GM19395 (cell line): ENCODE measurements at regions not wholly inside any gene's neighbourhood (a gene's known extent, or its start where the extent isn't known, plus 50 kb on each side); places are given as distances from the start of the nearest gene placed in this dataset.
"Not testable (repeated sequence)": the region's sequence is repeated elsewhere in the genome, so short reads cannot be mapped to it uniquely, and the experiment has no call there.

Source experiments
- ATAC-seq: cut with Tn5 transposase; IDR thresholded peaks from one replicate; pipeline ENCODE4 v1.9.1; 2021; ENCODE audit warnings: mild to moderate bottlenecking, moderate library complexity; ENCODE audit not compliant: unreplicated experiment

DNA sequence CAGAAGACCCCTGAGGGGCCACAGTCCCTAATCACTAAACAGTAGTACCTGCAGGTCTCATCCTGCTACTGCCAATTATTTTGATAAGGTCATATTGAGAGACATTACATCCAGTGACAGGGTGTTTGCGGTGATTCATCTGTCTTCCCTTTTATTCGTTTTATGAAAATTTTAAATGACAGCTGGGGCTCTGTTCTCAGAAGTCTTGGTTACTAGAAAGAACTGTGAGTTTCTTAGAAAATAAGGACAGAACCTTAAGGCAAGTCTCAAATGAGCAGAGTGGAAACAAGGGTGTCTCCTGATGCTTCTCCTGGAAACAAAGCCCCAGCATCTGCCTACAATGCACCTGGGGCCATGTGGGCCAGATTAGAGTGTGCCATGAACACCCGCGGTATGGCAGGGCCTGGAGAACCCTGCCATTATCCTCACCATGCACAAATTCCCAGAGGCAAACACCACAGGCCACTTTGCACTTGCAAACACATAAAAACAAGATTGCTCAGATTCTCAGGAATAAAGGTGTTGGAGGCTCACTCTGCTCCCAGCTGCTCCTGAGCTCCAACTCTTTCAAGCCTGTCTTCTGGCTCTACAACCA, 66.3 kb upstream of the IQSEC1 start:
- ATAC-seq = no peak

DNA sequence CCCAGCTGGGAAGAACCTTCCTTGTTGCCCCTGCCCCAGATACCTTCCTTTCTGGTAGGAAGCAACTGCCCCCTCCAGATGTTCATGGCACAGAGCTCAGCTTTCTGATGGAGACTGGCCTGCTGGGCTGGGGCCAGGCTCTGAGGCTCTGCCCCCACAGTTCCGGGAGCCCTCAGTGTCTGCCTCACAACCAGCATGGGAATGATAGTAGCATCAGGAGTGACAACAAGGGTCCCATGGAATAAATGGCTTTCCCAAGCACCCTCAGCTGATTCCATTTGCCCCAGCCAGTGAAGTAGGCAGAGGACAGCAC, 65.6 kb upstream of the IQSEC1 start:
- ATAC-seq = no peak

- ATAC-seq = no peak
Observed at GRCh38 chr3:13137941-13138832, 65.0 kb upstream of the IQSEC1 start.

DNA sequence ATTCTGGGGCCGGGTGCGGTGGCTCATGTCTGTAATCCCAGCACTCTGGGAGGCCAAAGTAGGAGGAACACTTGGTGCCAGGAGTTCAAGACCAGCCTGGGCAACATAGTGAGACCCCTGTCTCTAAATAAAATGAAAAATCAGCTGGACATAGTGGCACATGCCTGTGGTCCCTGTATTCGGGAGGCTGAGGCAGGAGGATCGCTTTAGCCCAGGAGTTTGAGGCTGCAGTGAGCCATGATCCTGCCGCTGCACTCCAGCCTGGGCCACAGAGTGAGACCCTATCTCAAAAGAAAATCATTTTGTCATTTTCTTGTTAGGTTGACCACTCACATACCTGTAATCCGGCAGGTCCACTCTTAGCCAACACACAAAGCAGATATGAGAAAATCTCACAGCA, 63.6 kb upstream of the IQSEC1 start:
- ATAC-seq = not testable (repeated sequence)

- no peak for ATAC-seq
Observed at GRCh38 chr3:13136426-13136825, 63.2 kb upstream of the IQSEC1 start.

DNA sequence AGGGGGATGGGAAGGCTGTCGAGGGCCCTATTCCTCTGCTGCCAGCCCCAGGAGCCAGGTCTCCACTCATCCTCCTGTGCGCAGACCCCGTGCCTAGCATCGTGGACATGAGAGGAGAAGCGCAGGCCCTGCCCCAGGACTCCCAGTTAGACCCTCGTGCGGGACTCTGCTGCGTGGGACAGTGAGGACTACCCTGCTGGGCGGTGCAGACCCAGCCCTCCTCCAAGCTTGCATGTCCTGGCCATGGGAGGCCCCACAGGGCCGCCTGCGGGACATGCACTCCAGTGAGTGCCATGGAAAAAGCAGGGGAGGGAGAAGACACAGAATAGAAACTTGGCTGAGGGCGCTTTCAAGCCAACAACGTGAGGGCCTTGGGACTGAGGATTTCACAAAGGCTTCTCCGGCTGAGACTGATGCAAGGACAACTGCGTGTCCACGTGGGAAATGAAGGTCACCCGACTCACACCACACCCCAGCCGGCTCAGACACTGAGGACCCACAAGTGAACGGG, 62.6 kb upstream of the IQSEC1 start:
- ATAC-seq = no peak

DNA sequence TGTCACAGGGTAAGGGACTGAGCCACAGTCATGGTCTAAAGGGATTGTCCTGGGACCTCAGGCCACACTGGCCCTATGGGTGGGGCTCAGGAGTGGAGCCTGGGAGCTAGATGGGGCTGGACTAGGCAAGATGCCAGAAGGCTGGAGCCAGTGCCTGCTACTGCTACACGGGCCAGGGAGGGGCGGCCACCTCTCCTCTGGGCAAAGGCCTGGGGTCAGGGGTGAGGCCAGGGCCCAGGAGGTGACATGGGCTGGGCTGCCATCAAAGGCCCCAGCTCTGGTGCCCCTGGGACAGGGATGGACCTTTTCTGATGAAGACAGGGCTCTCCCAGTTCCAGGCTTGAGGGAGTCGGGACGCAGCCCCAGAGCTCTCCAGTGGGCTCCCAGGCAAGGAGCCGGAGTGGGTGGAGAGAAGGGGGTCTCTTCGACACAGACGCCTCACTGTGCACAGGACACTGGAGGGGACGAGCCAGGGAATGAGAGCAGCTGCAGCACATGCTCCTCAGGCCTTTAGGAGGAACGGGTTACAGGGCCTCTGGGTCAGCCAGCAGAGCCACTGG, 62.1 kb upstream of the IQSEC1 start:
- ATAC-seq = no peak

GRCh38 chr3:13134879-13135206, 61.6 kb upstream of the IQSEC1 start:
- no peak for ATAC-seq

- ATAC-seq = no peak
Observed at GRCh38 chr3:13134166-13134878, 61.1 kb upstream of the IQSEC1 start.

DNA sequence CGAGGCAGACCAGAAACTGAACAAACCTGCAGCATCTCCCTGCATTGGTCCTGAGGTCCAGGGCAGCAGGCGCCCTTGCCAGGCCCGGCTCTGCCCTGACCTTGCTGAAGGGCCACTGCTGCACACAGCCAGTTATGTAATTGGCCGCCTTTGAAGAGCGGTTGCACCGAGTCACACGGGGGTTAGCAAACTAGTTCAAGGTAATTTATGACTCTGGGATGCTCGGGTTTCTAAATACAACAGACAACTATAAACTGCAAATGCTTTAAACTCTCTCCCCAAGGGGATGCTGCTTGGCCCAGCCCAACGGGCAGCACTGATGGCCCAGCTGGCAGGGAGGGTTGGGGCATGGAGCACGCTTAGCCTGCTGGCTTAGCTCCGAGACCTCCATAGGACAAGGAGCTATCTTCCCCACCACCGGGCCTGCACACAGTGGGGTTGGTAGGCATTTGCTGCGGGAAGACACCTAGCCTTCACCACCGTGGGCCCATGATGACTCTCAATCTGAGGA, 60.3 kb upstream of the IQSEC1 start:
- ATAC-seq = no peak

DNA sequence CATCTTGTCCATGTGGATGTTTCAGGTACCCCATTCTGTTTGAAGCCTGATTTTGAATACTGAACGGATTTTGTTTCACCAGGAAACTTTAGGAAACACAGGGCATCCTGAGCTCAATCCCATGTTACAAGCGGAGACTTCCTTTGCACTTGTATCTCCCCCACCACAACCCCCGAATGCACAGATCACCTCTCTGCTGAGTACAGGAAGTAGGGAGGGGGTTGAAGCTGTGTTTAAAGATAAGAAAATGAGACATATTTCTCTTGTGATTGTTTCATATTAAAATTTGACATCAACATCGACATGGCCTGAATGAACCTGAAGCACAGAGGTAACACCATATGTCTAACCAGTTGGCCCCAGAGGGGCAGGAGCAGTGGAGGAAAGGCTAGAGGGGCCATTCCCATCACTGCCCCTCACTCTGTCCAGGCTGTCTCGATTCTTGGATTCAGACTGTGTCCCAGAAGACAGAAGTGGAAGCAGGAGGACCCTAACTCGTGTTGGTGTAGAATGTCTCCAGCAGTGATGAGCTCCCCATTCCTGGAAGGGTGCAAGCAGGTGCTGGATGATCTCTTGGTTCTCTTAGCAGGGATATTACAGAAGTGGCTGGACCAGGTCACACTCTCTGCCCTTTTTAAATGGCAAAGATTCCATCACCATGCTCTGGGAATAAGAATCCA, 59.6 kb upstream of the IQSEC1 start:
- ATAC-seq = no peak

GRCh38 chr3:13132281-13132680, 59.1 kb upstream of the IQSEC1 start:
- no peak for ATAC-seq

DNA sequence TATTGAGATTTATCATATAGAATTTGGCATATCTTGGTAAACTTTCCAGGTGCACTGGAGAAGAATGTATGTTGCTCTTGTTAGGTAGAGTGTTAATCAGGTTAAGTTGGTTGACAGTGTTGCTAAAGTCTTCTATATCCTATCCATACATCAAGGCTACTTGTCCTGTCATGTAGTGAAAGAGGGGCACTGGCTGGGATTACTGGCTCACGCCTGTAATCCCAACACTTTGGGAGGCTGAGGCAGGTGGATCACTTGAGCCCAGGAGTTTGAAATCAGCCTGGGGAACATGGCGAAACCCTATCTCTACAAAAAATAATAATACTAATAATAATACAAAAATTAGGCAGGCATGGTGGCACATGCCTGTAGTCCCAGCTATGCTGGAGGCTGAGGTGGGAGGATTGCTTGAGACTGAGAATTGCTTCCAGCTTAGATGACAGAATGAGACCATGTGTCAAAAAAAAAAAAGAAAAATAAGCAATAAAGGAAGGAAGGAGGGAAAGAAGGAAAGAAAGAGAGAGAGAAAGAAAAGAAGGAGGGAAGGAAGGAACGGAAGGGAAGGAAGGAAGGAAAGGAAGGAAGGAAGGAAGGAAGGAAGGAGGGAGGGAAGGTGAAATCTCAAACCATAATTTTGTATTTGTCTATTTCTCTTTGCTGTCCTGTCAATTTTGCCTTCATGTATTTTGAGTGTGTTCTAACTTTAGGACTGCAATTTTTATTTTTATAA, 57.4 kb upstream of the IQSEC1 start:
- ATAC-seq = no peak

GRCh38 chr3:13125092-13126015, 52.1 kb upstream of the IQSEC1 start:
- ATAC-seq = no peak

- no peak for ATAC-seq
Observed at GRCh38 chr3:13124631-13125030, 51.4 kb upstream of the IQSEC1 start.

DNA sequence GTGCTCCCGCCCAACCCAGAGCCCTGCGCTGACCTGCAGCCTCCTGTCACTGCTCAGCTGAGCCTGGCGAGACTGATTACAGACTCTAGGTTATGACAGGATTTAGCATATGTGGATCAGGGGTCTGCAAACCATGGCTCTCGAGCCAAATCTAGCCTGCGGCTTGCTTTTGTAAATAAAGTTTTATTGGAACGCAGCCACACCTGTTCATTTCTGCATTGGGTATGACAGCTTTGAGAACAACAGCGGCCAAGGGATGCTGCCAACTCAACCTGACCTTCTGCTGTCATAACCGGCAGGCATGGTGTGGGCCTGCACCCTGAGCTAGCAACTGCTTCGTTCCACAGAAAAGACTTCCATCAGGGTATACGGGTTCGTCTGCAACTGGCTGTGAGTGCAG, 50.5 kb upstream of the IQSEC1 start:
- no peak for ATAC-seq

GRCh38 chr3:13123013-13123654, 49.9 kb upstream of the IQSEC1 start:
- ATAC-seq = no peak
